ENCODE measurements at regions not wholly inside any gene's neighbourhood (a gene's known extent, or its start where the extent isn't known, plus 50 kb on each side); places are given as distances from the start of the nearest gene placed in this dataset.

DNA sequence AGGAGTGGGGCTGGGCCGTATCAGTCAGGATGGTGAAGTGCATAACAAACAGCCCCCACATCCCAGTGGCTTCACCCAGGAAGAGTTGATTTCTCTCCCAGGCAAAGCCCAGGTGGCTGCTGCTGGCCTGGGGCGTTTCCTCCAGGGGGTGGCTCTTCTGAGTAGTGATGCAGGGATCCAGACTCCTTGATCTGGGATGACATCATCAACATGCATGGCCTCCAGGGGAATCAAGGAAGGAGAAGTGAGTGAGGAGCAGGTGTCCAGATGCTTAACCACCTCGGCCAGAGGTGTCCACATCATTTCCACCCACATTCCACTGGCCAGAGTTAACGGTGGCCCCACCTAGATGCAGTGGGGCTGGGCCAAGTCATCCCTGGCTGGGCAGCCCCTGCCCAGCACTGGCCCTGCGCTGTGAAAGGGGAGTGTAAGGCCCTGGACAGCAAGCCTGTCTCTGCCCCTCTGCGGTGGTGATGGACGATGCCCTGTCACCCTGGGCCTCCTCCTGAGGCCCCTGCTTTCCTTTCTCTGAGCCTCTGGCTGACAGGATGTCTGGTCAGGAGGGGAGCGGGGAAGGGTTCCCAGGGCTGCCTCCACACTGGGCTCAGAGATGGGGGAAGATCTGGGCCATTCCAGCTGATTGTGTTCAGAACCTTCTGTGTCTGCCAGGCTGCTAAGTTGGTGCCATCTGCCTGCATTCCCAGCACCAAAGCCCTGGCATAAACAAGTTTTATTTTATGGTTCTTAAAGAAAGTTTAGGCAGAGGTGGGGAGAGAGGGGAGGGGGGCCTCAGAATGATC, 598.2 kb downstream of the MATN1 start:
- TF ChIP-seq YY1 (IDR thresholded peaks at IDR 0.05; ENCODE audit: insufficient read depth, insufficient read length) = no peak
- TF ChIP-seq SUZ12 (IDR thresholded peaks at IDR 0.05; ENCODE audit: extremely low read depth, insufficient read depth, insufficient read length) = no peak
- no peak for TF ChIP-seq ZNF274 (IDR thresholded peaks at IDR 0.05; ENCODE audit: low read depth, low read length)

Measured in NT2/D1 (cell line).